ENCODE measurements at regions not wholly inside any gene's neighbourhood (a gene's known extent, or its start where the extent isn't known, plus 50 kb on each side); places are given as distances from the start of the nearest gene placed in this dataset.

- DNase-seq (ENCODE audit: low read depth): no peak
- TF ChIP-seq, protein P1, sequence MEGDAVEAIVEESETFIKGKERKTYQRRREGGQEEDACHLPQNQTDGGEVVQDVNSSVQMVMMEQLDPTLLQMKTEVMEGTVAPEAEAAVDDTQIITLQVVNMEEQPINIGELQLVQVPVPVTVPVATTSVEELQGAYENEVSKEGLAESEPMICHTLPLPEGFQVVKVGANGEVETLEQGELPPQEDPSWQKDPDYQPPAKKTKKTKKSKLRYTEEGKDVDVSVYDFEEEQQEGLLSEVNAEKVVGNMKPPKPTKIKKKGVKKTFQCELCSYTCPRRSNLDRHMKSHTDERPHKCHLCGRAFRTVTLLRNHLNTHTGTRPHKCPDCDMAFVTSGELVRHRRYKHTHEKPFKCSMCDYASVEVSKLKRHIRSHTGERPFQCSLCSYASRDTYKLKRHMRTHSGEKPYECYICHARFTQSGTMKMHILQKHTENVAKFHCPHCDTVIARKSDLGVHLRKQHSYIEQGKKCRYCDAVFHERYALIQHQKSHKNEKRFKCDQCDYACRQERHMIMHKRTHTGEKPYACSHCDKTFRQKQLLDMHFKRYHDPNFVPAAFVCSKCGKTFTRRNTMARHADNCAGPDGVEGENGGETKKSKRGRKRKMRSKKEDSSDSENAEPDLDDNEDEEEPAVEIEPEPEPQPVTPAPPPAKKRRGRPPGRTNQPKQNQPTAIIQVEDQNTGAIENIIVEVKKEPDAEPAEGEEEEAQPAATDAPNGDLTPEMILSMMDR (conservative IDR thresholded peaks at IDR 0.05; ENCODE audit: low read depth, low read length): no peak
- no peak overlapping the region for H3K4me3 ChIP-seq (ENCODE audit: low read length)
Observed at GRCh38 chr13:97640268-97640667, 206.3 kb downstream of the RAP2A start.

DNA sequence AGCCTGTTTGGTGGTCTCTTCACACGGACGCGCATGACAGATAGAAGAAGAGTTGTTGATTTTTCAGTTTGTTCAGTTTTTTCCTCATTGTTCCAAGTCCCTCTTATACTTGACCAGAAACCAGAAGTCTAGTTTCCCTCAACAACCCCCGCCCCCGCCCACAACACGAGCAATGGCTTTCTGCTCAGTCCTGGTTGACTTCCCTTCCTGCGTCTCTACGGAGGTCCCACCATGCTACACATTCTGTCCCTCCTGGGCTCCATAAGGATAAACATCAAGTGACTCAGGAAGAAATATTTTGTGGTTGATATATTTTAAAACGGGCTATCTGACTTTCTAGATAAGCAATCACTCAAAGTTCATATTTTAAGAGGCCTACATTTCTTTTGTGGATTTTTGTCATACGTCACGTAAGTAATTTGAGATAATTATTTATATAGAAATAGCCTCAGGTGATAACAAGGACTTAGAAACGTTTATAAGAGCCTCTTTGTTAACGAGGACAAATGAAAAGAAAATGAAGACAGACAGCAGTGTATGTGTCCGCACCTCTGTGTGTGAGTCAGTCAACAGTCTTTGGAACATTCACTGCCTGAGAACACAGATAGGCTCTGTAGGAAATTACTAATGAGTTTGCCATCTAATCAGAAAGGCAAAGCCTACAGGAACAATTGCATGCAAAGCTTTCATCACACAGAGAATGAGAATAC is 214.4 kb downstream of the RAP2A start:
- TF ChIP-seq, protein P1 (conservative IDR thresholded peaks at IDR 0.05; ENCODE audit: low read depth, low read length): no peak
- DNase-seq (ENCODE audit: low read depth): no peak
- no peak overlapping the region for H3K4me3 ChIP-seq (ENCODE audit: low read length)

DNA sequence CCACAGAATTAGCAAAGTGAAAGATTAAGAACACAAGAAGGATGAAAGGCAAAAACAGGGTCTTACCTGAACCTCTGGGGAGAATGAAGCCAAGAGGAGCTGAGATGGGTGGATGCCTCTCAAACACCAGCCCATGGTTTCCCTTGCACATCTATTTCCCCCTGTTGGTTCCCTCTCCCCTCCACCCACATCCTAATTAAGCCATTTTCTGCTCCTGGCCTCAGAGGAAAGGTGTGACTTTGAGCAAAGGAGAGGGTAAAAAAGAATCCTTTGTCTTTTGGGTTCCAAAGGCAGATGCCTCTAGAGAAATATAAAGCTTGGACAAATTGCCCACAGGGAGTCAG is 214.9 kb downstream of the RAP2A start:
- H3K4me3 ChIP-seq (ENCODE audit: low read length): no peak overlapping the region
- TF ChIP-seq, protein P1 (conservative IDR thresholded peaks at IDR 0.05; ENCODE audit: low read depth, low read length): no peak

DNA sequence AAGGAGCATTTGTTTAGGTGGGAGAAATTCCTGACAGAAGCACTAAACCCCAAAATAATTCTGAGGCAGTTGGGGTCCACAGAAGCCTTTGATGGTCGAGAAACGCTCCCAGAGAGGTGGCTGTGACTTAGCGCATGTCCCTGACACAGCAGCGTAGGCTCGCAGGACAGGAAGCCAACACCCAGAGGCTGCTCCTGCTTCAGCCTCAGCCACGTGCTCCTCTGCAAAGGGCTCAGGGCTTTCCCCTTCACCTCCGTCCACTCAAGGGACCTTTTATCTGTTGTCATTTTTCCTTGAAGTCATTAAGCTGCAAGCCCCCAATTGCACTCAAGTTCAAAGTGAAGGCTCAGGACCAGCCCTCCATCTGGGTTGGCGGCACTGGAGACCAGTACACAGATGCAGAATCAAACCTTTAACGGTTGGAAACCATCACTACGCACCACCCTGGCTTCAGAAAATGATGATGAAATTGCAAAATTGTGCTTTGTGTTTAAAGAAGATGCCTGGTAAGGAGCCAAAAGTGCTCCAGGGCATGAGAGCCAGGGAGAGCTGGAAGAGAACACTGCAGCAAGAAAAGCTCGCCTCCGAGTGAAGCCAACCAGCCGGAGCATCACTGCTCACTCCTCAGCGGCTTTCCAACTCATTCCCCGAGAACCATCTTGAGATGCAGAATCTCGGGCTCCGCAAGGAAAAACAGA is 219.6 kb downstream of the RAP2A start:
- TF ChIP-seq, protein P1 (conservative IDR thresholded peaks at IDR 0.05; ENCODE audit: low read depth, low read length): no peak
- no peak for DNase-seq (ENCODE audit: low read depth)

More for the DNA sequence above, 214.9 kb downstream of the RAP2A start:
- DNase-seq (ENCODE audit: low read depth): no peak

GRCh38 chr13:97654236-97654635 is 220.3 kb downstream of the RAP2A start:
- H3K4me3 ChIP-seq (ENCODE audit: low read length): no peak overlapping the region
- DNase-seq (ENCODE audit: low read depth): no peak
- TF ChIP-seq, protein P1 (conservative IDR thresholded peaks at IDR 0.05; ENCODE audit: low read depth, low read length): no peak

More for the DNA sequence above, 219.6 kb downstream of the RAP2A start:
- H3K4me3 ChIP-seq (ENCODE audit: low read length): no peak overlapping the region

DNA sequence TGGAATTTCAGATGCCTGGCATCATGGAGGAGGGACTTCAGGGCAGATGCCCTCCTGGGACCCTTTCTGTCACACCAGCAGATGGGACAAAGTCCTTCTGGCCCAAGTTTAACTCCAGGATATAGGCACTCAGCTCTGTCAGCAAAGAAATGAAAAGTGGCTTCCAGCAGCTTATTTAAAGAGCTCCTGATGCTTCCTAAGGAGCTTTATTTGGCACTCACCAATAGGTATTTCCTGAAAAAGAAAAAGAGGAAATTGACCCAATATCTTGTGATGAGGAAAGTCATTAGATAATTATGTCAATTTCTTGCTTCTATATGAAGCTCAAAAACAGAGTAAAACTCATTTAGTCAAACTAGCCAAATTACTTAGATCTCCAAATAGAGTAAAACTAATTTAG is 224.6 kb downstream of the RAP2A start:
- DNase-seq (ENCODE audit: low read depth): no peak
- TF ChIP-seq, protein P1 (conservative IDR thresholded peaks at IDR 0.05; ENCODE audit: low read depth, low read length): no peak
- H3K4me3 ChIP-seq (ENCODE audit: low read length): no peak overlapping the region

DNA sequence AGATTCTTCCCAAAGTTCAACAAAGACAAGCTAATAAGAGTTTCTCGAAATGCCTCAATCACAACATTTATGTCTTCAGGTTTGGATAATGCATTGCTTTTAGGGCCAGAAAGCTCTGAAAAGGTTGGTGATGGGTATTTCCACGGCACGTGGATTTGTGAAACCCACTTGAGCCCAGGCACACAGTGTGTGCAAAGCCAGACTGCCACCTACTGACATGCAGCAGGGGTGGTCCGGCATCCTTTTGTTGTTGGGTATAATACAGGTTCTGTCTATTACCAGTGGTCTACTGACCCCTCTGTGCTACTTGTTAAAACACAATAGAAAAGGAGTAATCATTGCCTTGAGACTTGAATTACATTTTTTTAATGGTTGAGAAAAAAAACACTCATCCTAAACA is 225.6 kb downstream of the RAP2A start:
- no peak overlapping the region for H3K4me3 ChIP-seq (ENCODE audit: low read length)
- DNase-seq (ENCODE audit: low read depth): no peak
- TF ChIP-seq, protein P1 (conservative IDR thresholded peaks at IDR 0.05; ENCODE audit: low read depth, low read length): peak; percentile 64

All from retinal pigment epithelial cell (primary cell).